ENCODE measurements at regions not wholly inside any gene's neighbourhood (a gene's known extent, or its start where the extent isn't known, plus 50 kb on each side); places are given as distances from the start of the nearest gene placed in this dataset.
"Not testable (repeated sequence)": the region's sequence is repeated elsewhere in the genome, so short reads cannot be mapped to it uniquely, and the experiment has no call there.

DNA sequence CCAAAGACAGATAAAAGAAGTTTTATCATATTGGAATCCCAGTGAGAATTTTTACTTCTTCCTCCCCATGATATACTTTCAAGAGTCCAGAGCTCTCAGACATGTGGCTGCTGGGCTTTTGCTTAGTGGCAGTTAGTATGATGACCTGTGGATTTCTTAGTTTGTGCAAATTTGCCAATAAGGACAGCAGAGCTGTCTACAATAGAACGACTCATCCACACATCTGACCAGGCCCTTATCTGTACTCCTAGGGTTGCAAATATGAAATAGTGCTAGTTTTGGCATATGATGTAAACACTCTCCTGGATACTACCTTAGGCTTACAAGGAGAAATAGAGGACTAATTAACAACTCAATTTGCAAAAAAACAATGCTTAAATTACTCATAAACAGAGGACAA is 758.4 kb upstream of the TMEFF2 start:
- Histone ChIP-seq H3K27ac (ENCODE audit: insufficient read depth, low read length, poor library complexity, severe bottlenecking) (no peak overlapping the region), H3K27me3 (replicated peaks; ENCODE audit: control insufficient read depth, insufficient read depth, low read length, poor library complexity, severe bottlenecking) (no peaks in the 10 kb centered on the region), H3K4me1 (ENCODE audit: control insufficient read depth, insufficient read depth, low read length, poor library complexity, severe bottlenecking) (no peaks in the 10 kb centered on the region), H3K36me3 (ENCODE audit: control insufficient read depth, insufficient read depth, low read length) (no peaks in the 10 kb centered on the region), H3K4me3 (ENCODE audit: insufficient read depth, low read depth, low read length, poor library complexity, severe bottlenecking) (no peak overlapping the region), H3K9me3 (ENCODE audit: control insufficient read depth, low read length) (no peaks in the 10 kb centered on the region)
- no peak for DNase-seq

DNA sequence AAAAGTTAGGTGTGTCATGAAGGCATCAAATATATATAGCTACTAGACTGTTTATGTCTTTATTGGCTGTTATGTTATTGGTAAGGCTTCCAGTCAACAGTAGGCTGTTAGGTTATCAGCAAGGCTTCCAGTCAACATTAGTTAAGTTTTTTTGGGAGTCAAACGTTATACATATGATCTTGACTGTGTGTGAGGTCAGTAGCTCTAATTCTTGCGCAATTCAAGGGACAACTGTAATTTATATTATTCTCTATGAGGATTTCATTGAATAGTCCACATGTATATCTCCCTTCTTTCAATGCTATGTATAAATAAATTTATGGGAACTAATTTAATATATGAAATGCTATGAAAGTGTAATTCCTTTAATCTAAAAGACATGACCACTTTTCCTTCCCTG is 757.5 kb upstream of the TMEFF2 start:
- Histone ChIP-seq H3K9me3 (ENCODE audit: control insufficient read depth, low read length) (no peaks in the 10 kb centered on the region), H3K4me3 (ENCODE audit: insufficient read depth, low read depth, low read length, poor library complexity, severe bottlenecking) (no peak overlapping the region), H3K27ac (ENCODE audit: insufficient read depth, low read length, poor library complexity, severe bottlenecking) (no peak overlapping the region), H3K4me1 (ENCODE audit: control insufficient read depth, insufficient read depth, low read length, poor library complexity, severe bottlenecking) (no peaks in the 10 kb centered on the region), H3K36me3 (ENCODE audit: control insufficient read depth, insufficient read depth, low read length) (no peaks in the 10 kb centered on the region), H3K27me3 (replicated peaks; ENCODE audit: control insufficient read depth, insufficient read depth, low read length, poor library complexity, severe bottlenecking) (no peaks in the 10 kb centered on the region)
- no peak for DNase-seq

DNA sequence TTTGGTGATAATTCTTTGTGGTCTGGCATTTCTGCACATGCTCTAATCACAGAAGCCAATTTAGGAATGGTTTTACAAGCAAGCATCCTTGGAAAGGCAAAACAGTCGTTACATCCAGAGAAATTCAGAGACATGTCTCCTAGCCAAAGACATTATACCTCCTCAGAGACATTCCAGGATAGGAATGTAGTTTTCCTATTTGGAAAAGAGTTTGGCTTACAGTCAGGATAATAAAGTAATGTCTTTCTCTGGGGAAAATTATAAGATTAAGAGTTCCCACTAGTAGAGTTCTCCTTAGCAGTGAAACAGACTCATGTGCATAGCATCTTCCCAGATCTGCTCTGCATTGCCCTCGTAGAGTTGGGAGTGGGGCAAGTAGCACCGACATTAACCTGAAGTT is 753.6 kb upstream of the TMEFF2 start:
- Histone ChIP-seq H3K4me1 (ENCODE audit: control insufficient read depth, insufficient read depth, low read length, poor library complexity, severe bottlenecking) (no peaks in the 10 kb centered on the region), H3K27me3 (replicated peaks; ENCODE audit: control insufficient read depth, insufficient read depth, low read length, poor library complexity, severe bottlenecking) (no peaks in the 10 kb centered on the region), H3K4me3 (ENCODE audit: insufficient read depth, low read depth, low read length, poor library complexity, severe bottlenecking) (no peak overlapping the region), H3K9me3 (ENCODE audit: control insufficient read depth, low read length) (no peaks in the 10 kb centered on the region), H3K27ac (ENCODE audit: insufficient read depth, low read length, poor library complexity, severe bottlenecking) (no peak overlapping the region), H3K36me3 (ENCODE audit: control insufficient read depth, insufficient read depth, low read length) (no peaks in the 10 kb centered on the region)
- no peak for DNase-seq

GRCh38 chr2:192947352-192947751 is 752.6 kb upstream of the TMEFF2 start:
- no peak overlapping the region for H3K4me3 ChIP-seq (ENCODE audit: insufficient read depth, low read depth, low read length, poor library complexity, severe bottlenecking)
- no peaks in the 10 kb centered on the region for H3K4me1 ChIP-seq (ENCODE audit: control insufficient read depth, insufficient read depth, low read length, poor library complexity, severe bottlenecking)
- no peaks in the 10 kb centered on the region for H3K36me3 ChIP-seq (ENCODE audit: control insufficient read depth, insufficient read depth, low read length)
- H3K9me3 ChIP-seq (ENCODE audit: control insufficient read depth, low read length), result no peaks in the 10 kb centered on the region
- DNase-seq, result no peak
- no peaks in the 10 kb centered on the region for H3K27me3 ChIP-seq (replicated peaks; ENCODE audit: control insufficient read depth, insufficient read depth, low read length, poor library complexity, severe bottlenecking)
- H3K27ac ChIP-seq (ENCODE audit: insufficient read depth, low read length, poor library complexity, severe bottlenecking), result no peak overlapping the region

GRCh38 chr2:192940767-192941166 is 746.0 kb upstream of the TMEFF2 start:
- Histone ChIP-seq H3K27ac (ENCODE audit: insufficient read depth, low read length, poor library complexity, severe bottlenecking) (no peak overlapping the region), H3K36me3 (ENCODE audit: control insufficient read depth, insufficient read depth, low read length) (no peaks in the 10 kb centered on the region), H3K27me3 (replicated peaks; ENCODE audit: control insufficient read depth, insufficient read depth, low read length, poor library complexity, severe bottlenecking) (no peaks in the 10 kb centered on the region), H3K4me1 (ENCODE audit: control insufficient read depth, insufficient read depth, low read length, poor library complexity, severe bottlenecking) (no peaks in the 10 kb centered on the region), H3K9me3 (ENCODE audit: control insufficient read depth, low read length) (no peaks in the 10 kb centered on the region), H3K4me3 (ENCODE audit: insufficient read depth, low read depth, low read length, poor library complexity, severe bottlenecking) (no peak overlapping the region)
- DNase-seq, result no peak

DNA sequence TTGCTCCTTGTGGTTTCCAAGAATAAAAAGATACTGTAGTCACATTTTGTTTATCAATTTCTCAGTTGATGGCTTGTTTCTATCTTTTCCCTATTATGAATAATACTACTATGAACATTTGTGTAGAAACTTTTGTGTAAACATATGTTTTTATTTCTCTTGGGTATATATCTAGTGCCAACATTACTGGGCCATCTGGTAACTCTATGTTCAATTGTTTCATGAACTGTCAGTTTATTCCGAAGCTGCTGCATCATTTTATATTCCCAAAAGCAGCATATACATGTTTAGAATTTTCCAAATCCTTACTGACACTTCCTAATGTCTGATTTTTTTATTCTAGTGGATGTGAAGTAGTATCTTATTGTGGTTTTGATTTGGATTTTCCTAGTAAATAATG is 737.6 kb upstream of the TMEFF2 start:
- Histone ChIP-seq H3K4me1 (ENCODE audit: control insufficient read depth, insufficient read depth, low read length, poor library complexity, severe bottlenecking) (no peaks in the 10 kb centered on the region), H3K36me3 (ENCODE audit: control insufficient read depth, insufficient read depth, low read length) (no peaks in the 10 kb centered on the region), H3K27ac (ENCODE audit: insufficient read depth, low read length, poor library complexity, severe bottlenecking) (no peak overlapping the region), H3K27me3 (replicated peaks; ENCODE audit: control insufficient read depth, insufficient read depth, low read length, poor library complexity, severe bottlenecking) (no peaks in the 10 kb centered on the region), H3K4me3 (ENCODE audit: insufficient read depth, low read depth, low read length, poor library complexity, severe bottlenecking) (no peak overlapping the region), H3K9me3 (ENCODE audit: control insufficient read depth, low read length) (no peaks in the 10 kb centered on the region)
- no peak for DNase-seq

GRCh38 chr2:192921631-192922030 is 726.9 kb upstream of the TMEFF2 start:
- not testable (repeated sequence) for H3K4me1 ChIP-seq (ENCODE audit: control insufficient read depth, insufficient read depth, low read length, poor library complexity, severe bottlenecking); H3K9me3 ChIP-seq (ENCODE audit: control insufficient read depth, low read length); H3K27ac ChIP-seq (ENCODE audit: insufficient read depth, low read length, poor library complexity, severe bottlenecking); H3K36me3 ChIP-seq (ENCODE audit: control insufficient read depth, insufficient read depth, low read length); DNase-seq; H3K4me3 ChIP-seq (ENCODE audit: insufficient read depth, low read depth, low read length, poor library complexity, severe bottlenecking); H3K27me3 ChIP-seq (replicated peaks; ENCODE audit: control insufficient read depth, insufficient read depth, low read length, poor library complexity, severe bottlenecking)

DNA sequence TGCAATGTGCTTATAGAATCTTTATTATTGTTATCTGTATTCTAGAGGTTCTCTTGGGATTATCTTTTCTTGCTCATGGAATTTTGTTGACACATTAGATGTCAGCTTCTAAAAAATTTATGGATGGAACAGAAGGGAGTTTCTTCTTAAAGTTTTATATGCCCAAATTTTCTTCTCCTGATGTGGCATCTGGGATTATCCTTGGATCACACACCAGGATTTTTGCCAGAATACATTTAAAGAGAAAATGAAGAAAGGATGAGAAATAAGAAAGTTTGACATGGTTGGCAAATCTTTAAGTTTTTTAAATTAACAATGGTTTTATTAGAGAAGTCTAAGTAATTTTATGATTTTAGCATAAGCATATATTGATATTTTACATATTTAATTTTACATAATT is 706.7 kb upstream of the TMEFF2 start:
- no peak for DNase-seq
- no peaks in the 10 kb centered on the region for H3K4me1 ChIP-seq (ENCODE audit: control insufficient read depth, insufficient read depth, low read length, poor library complexity, severe bottlenecking)

DNA sequence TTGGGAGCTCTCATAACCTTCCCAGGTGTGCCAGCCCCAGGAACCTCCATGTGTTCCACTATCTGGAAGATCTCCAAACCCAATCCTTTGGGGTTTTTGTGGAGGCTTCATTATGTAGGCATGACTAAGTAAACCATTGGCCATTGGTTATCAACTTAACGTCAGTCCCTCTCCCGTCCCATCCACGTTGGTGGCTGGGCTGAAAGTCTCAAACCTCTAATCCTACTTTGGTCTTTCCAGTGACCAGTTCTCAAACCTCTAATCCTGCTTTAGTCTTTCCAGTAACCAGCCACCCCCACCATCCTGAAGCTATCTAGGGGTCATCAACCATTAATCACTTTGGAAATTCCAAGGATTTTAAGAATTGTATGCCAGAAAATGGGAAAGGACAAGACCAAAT is 704.7 kb upstream of the TMEFF2 start:
- no peak for DNase-seq
- Histone ChIP-seq H3K27me3 (replicated peaks; ENCODE audit: control insufficient read depth, insufficient read depth, low read length, poor library complexity, severe bottlenecking) (no peaks in the 10 kb centered on the region), H3K4me1 (ENCODE audit: control insufficient read depth, insufficient read depth, low read length, poor library complexity, severe bottlenecking) (no peaks in the 10 kb centered on the region), H3K36me3 (ENCODE audit: control insufficient read depth, insufficient read depth, low read length) (no peaks in the 10 kb centered on the region), H3K4me3 (ENCODE audit: insufficient read depth, low read depth, low read length, poor library complexity, severe bottlenecking) (no peak overlapping the region), H3K9me3 (ENCODE audit: control insufficient read depth, low read length) (no peaks in the 10 kb centered on the region), H3K27ac (ENCODE audit: insufficient read depth, low read length, poor library complexity, severe bottlenecking) (no peak overlapping the region)

More for the DNA sequence above, 706.7 kb upstream of the TMEFF2 start:
- Histone ChIP-seq H3K27ac (ENCODE audit: insufficient read depth, low read length, poor library complexity, severe bottlenecking) (no peak overlapping the region), H3K9me3 (ENCODE audit: control insufficient read depth, low read length) (no peaks in the 10 kb centered on the region), H3K36me3 (ENCODE audit: control insufficient read depth, insufficient read depth, low read length) (no peaks in the 10 kb centered on the region), H3K27me3 (replicated peaks; ENCODE audit: control insufficient read depth, insufficient read depth, low read length, poor library complexity, severe bottlenecking) (no peaks in the 10 kb centered on the region), H3K4me3 (ENCODE audit: insufficient read depth, low read depth, low read length, poor library complexity, severe bottlenecking) (no peak overlapping the region)

GRCh38 chr2:192893976-192894375 is 699.2 kb upstream of the TMEFF2 start:
- H3K9me3 ChIP-seq (ENCODE audit: control insufficient read depth, low read length); H3K4me3 ChIP-seq (ENCODE audit: insufficient read depth, low read depth, low read length, poor library complexity, severe bottlenecking); H3K27me3 ChIP-seq (replicated peaks; ENCODE audit: control insufficient read depth, insufficient read depth, low read length, poor library complexity, severe bottlenecking); H3K4me1 ChIP-seq (ENCODE audit: control insufficient read depth, insufficient read depth, low read length, poor library complexity, severe bottlenecking); H3K27ac ChIP-seq (ENCODE audit: insufficient read depth, low read length, poor library complexity, severe bottlenecking); H3K36me3 ChIP-seq (ENCODE audit: control insufficient read depth, insufficient read depth, low read length); DNase-seq: not testable (repeated sequence)

DNA sequence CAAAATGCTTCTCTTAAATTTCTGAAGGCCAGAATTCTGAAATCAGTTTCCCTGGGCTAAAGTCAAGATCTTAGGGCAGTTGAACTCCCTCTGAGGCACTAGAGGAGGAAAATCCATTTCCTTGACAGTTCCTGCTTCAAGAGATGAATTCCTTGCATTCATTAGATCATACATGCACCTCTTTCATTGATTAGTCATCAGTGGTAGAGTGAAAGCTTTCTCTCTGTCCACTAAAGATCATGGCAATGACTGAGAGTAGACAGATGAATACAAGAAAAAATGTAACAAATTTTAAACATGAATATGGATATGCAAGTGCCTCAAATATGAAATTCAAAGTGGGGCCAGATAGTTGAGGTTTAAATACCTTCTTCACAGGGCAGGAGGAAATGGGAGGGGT is 693.4 kb upstream of the TMEFF2 start:
- no peak overlapping the region for H3K4me3 ChIP-seq (ENCODE audit: insufficient read depth, low read depth, low read length, poor library complexity, severe bottlenecking)
- no peaks in the 10 kb centered on the region for H3K36me3 ChIP-seq (ENCODE audit: control insufficient read depth, insufficient read depth, low read length)
- DNase-seq, result no peak
- no peak overlapping the region for H3K27ac ChIP-seq (ENCODE audit: insufficient read depth, low read length, poor library complexity, severe bottlenecking)
- H3K27me3 ChIP-seq (replicated peaks; ENCODE audit: control insufficient read depth, insufficient read depth, low read length, poor library complexity, severe bottlenecking), result no peaks in the 10 kb centered on the region
- no peaks in the 10 kb centered on the region for H3K9me3 ChIP-seq (ENCODE audit: control insufficient read depth, low read length)
- H3K4me1 ChIP-seq (ENCODE audit: control insufficient read depth, insufficient read depth, low read length, poor library complexity, severe bottlenecking), result no peaks in the 10 kb centered on the region
